OCI-LY1 (cell line): ENCODE measurements at regions not wholly inside any gene's neighbourhood (a gene's known extent, or its start where the extent isn't known, plus 50 kb on each side); places are given as distances from the start of the nearest gene placed in this dataset.

ENCODE experiments used
- CTCF ChIP-seq: fragments of 200-600 bp; sonication (generic), shearing (Covaris generic); IDR thresholded peaks from 2 replicates; pipeline ENCODE4 v1.5.1; 2017; ENCODE audit warnings: mild to moderate bottlenecking, antibody characterized with exemption, low read length, moderate library complexity, mixed read lengths
- EZH2 ChIP-seq: fragments of 200-600 bp; sonication (generic), shearing (Covaris generic); IDR thresholded peaks from 2 replicates; pipeline ENCODE4 v1.8.0; 2017; ENCODE audit warnings: borderline replicate concordance, mixed run types, mild to moderate bottlenecking, antibody characterized with exemption, low read length, moderate library complexity, mixed read lengths

- TF ChIP-seq CTCF (no peak), EZH2 (no peak)
Observed at GRCh38 chr12:76957301-76957700, 78.5 kb upstream of the CSRP2 start.
